ES-I3 (cell line): ENCODE measurements at regions not wholly inside any gene's neighbourhood (a gene's known extent, or its start where the extent isn't known, plus 50 kb on each side); places are given as distances from the start of the nearest gene placed in this dataset.
"Not testable (repeated sequence)": the region's sequence is repeated elsewhere in the genome, so short reads cannot be mapped to it uniquely, and the experiment has no call there.

Experiments
- H3K36me3 ChIP-seq: 2 replicates; pipeline ENCODE4 v1.6.1; 2013; ENCODE audit warnings: mild to moderate bottlenecking, low read length, control low read depth, moderate library complexity; ENCODE audit not compliant: insufficient read depth
- H3K4me1 ChIP-seq: 2 replicates; pipeline ENCODE4 v1.6.1; 2013; ENCODE audit warnings: mild to moderate bottlenecking, control low read depth, low read length; ENCODE audit not compliant: insufficient read depth
- H3K9ac ChIP-seq: 2 replicates; pipeline ENCODE4 v1.6.1; 2013; ENCODE audit warnings: low read depth, mild to moderate bottlenecking, low read length, moderate library complexity
- H3K9me3 ChIP-seq: 2 replicates; pipeline ENCODE4 v1.6.1; 2013; ENCODE audit warnings: mild to moderate bottlenecking, low read length, moderate library complexity; ENCODE audit not compliant: control insufficient read depth, insufficient read depth

GRCh38 chr13:99774644-99775043 lies 196.9 kb downstream of the ZIC5 start:
- H3K36me3 ChIP-seq, result no peaks in the 10 kb centered on the region
- H3K4me1 ChIP-seq, result no peaks in the 10 kb centered on the region
- H3K9ac ChIP-seq, result no peak overlapping the region
- H3K9me3 ChIP-seq, result no peaks in the 10 kb centered on the region

GRCh38 chr13:99768986-99769385 lies 202.6 kb downstream of the ZIC5 start:
- Histone ChIP-seq H3K9ac (no peak overlapping the region), H3K36me3 (no peaks in the 10 kb centered on the region), H3K9me3 (no peaks in the 10 kb centered on the region), H3K4me1 (peaks cover 22% of the 10 kb centered on the region)

GRCh38 chr13:99766641-99767045 lies 204.9 kb downstream of the ZIC5 start:
- Histone ChIP-seq H3K4me1 (peaks cover 22% of the 10 kb centered on the region), H3K9ac (no peak overlapping the region), H3K9me3 (peaks cover 1% of the 10 kb centered on the region; the same call in 1 of the 2 replicates), H3K36me3 (no peaks in the 10 kb centered on the region)

- peaks cover 22% of the 10 kb centered on the region for H3K4me1 ChIP-seq
- H3K9ac ChIP-seq, result no peak overlapping the region
- H3K36me3 ChIP-seq, result no peaks in the 10 kb centered on the region
- peaks cover 9% of the 10 kb centered on the region; the same call in 1 of the 2 replicates for H3K9me3 ChIP-seq
Measured at GRCh38 chr13:99765869-99766268, 205.7 kb downstream of the ZIC5 start.

- Histone ChIP-seq H3K9me3 (peaks cover 10% of the 10 kb centered on the region; the same call in 1 of the 2 replicates), H3K9ac (no peak overlapping the region), H3K36me3 (no peaks in the 10 kb centered on the region), H3K4me1 (no peaks in the 10 kb centered on the region)
Measured at GRCh38 chr13:99760456-99760855, 211.1 kb downstream of the ZIC5 start.

GRCh38 chr13:99759163-99759552 lies 212.4 kb downstream of the ZIC5 start:
- H3K4me1 ChIP-seq, result no peaks in the 10 kb centered on the region
- H3K9me3 ChIP-seq, result peaks cover 10% of the 10 kb centered on the region; the same call in 1 of the 2 replicates
- H3K36me3 ChIP-seq, result no peaks in the 10 kb centered on the region
- no peak overlapping the region for H3K9ac ChIP-seq

- no peaks in the 10 kb centered on the region for H3K36me3 ChIP-seq
- no peaks in the 10 kb centered on the region for H3K4me1 ChIP-seq
- peaks cover 10% of the 10 kb centered on the region; the same call in 1 of the 2 replicates for H3K9me3 ChIP-seq
- H3K9ac ChIP-seq, result no peak overlapping the region
Measured at GRCh38 chr13:99758460-99759162, 213.0 kb downstream of the ZIC5 start.

GRCh38 chr13:99757756-99758459 lies 213.7 kb downstream of the ZIC5 start:
- Histone ChIP-seq H3K9ac (no peak overlapping the region), H3K4me1 (no peaks in the 10 kb centered on the region), H3K9me3 (peaks cover 10% of the 10 kb centered on the region; the same call in 1 of the 2 replicates), H3K36me3 (no peaks in the 10 kb centered on the region)

GRCh38 chr13:99756281-99756680 lies 215.3 kb downstream of the ZIC5 start:
- Histone ChIP-seq H3K4me1 (no peaks in the 10 kb centered on the region), H3K9ac (no peak overlapping the region), H3K9me3 (peaks cover 5% of the 10 kb centered on the region; the same call in 1 of the 2 replicates)

GRCh38 chr13:99754750-99755149 lies 216.8 kb downstream of the ZIC5 start:
- H3K4me1 ChIP-seq, H3K9ac ChIP-seq, H3K9me3 ChIP-seq, H3K36me3 ChIP-seq: not testable (repeated sequence)

More at GRCh38 chr13:99756281-99756680, 215.3 kb downstream of the ZIC5 start:
- H3K36me3 ChIP-seq, result no peaks in the 10 kb centered on the region

GRCh38 chr13:99752373-99752772 lies 219.2 kb downstream of the ZIC5 start:
- Histone ChIP-seq H3K4me1 (peaks cover 13% of the 10 kb centered on the region; the same call in 1 of the 2 replicates), H3K9me3 (0 out of 2 replicates have a peak, but pooled peaks cover 2% of the 10 kb centered on the region)

GRCh38 chr13:99751517-99752199 lies 219.9 kb downstream of the ZIC5 start:
- no peak overlapping the region for H3K9ac ChIP-seq

More at GRCh38 chr13:99752373-99752772, 219.2 kb downstream of the ZIC5 start:
- Histone ChIP-seq H3K9ac (no peak overlapping the region), H3K36me3 (no peaks in the 10 kb centered on the region)

GRCh38 chr13:99750951-99751350 lies 220.6 kb downstream of the ZIC5 start:
- Histone ChIP-seq H3K9ac (no peak overlapping the region), H3K9me3 (0 out of 2 replicates have a peak, but pooled peaks cover 2% of the 10 kb centered on the region), H3K4me1 (peaks cover 21% of the 10 kb centered on the region), H3K36me3 (no peaks in the 10 kb centered on the region)

More at GRCh38 chr13:99751517-99752199, 219.9 kb downstream of the ZIC5 start:
- Histone ChIP-seq H3K9me3 (0 out of 2 replicates have a peak, but pooled peaks cover 2% of the 10 kb centered on the region), H3K36me3 (no peaks in the 10 kb centered on the region), H3K4me1 (peaks cover 14% of the 10 kb centered on the region; the same call in 1 of the 2 replicates)

- Histone ChIP-seq H3K36me3 (no peaks in the 10 kb centered on the region), H3K9ac (no peak overlapping the region), H3K9me3 (0 out of 2 replicates have a peak, but pooled peaks cover 2% of the 10 kb centered on the region), H3K4me1 (peaks cover 36% of the 10 kb centered on the region)
Measured at GRCh38 chr13:99749271-99750019, 222.1 kb downstream of the ZIC5 start.
